A673 (cell line): ENCODE measurements at regions not wholly inside any gene's neighbourhood (a gene's known extent, or its start where the extent isn't known, plus 50 kb on each side); places are given as distances from the start of the nearest gene placed in this dataset.

Source experiments
- BruUV-seq: library from RNA; stranded (reverse); fragments of 400-500 nt; replicated peaks from 2 replicates; lab custom pipeline; 2021; lab: Mats Ljungman, UMichigan
- CTCF ChIA-PET: fragments of 300-600 bp; sonication (Branson Sonifier 250); formaldehyde crosslinking; loops from one replicate; lab custom pipeline; 2022; ENCODE audit warnings: antibody characterized with exemption; lab: Charles Lee
- POLR2A ChIA-PET: fragments of 300-600 bp; sonication (Branson Sonifier 250); formaldehyde crosslinking; loops from one replicate; lab custom pipeline; 2022; ENCODE audit warnings: antibody characterized with exemption; ENCODE audit not compliant: low non-redundant PET; lab: Charles Lee
- DNase-seq: peaks from one replicate; pipeline ENCODE4 v3.0.0-alpha.2; 2015; ENCODE audit warnings: low spot score
- H3K27ac ChIP-seq: fragments of 200-600 bp; sonication (generic); 2 replicates; pipeline ENCODE4 v1.5.1; 2016; ENCODE audit warnings: mixed run types, low read depth, mild to moderate bottlenecking, mixed read lengths, antibody characterized with exemption, low read length; ENCODE audit not compliant: poor library complexity, severe bottlenecking
- H3K27me3 ChIP-seq: fragments of 200-600 bp; sonication (generic); replicated peaks from 2 replicates; pipeline ENCODE4 v1.6.1; 2017; ENCODE audit warnings: mixed run types, low read depth, mild to moderate bottlenecking, mixed read lengths, antibody characterized with exemption, low read length; ENCODE audit not compliant: insufficient read depth, poor library complexity
- H3K36me3 ChIP-seq: fragments of 200-600 bp; sonication (generic); 2 replicates; pipeline ENCODE4 v1.6.1; 2016; ENCODE audit warnings: mixed run types, mild to moderate bottlenecking, mixed read lengths, antibody characterized with exemption, low read length; ENCODE audit not compliant: insufficient read depth, poor library complexity, severe bottlenecking
- H3K4me1 ChIP-seq: fragments of 200-600 bp; sonication (generic); 2 replicates; pipeline ENCODE4 v1.6.1; 2017; ENCODE audit warnings: mixed run types, mild to moderate bottlenecking, mixed read lengths, antibody characterized with exemption, low read length; ENCODE audit not compliant: insufficient read depth, poor library complexity, severe bottlenecking
- H3K4me3 ChIP-seq: fragments of 200-600 bp; sonication (generic); 2 replicates; pipeline ENCODE4 v1.5.1; 2016; ENCODE audit warnings: low read depth, mixed run types, mild to moderate bottlenecking, mixed read lengths, low read length; ENCODE audit not compliant: poor library complexity, severe bottlenecking
- H3K9me3 ChIP-seq: fragments of 200-600 bp; sonication (generic); 2 replicates; pipeline ENCODE4 v1.6.1; 2016; ENCODE audit warnings: mixed run types, low read depth, mild to moderate bottlenecking, mixed read lengths, antibody characterized with exemption, low read length; ENCODE audit not compliant: poor library complexity, severe bottlenecking
- EZH2 ChIP-seq: fragments of 200-600 bp; sonication (generic); IDR thresholded peaks from 2 replicates; pipeline ENCODE4 v1.6.1; 2017; ENCODE audit warnings: borderline replicate concordance, low read depth, mild to moderate bottlenecking, mixed read lengths, antibody characterized with exemption, low read length; ENCODE audit not compliant: poor library complexity, severe bottlenecking
- intact Hi-C: fragments of 100-400 bp; cut with micrococcal nuclease; formaldehyde crosslinking; loops from one replicate; pipeline ENCODE4 v1.10.0; 2022; ENCODE audit not compliant: unreplicated experiment
- TF ChIP-seq, protein P1 (sequence below): fragments of 300-800, 200-600 bp; sonication (generic); conservative IDR thresholded peaks from 2 replicates; pipeline ENCODE4 v1.5.1; 2017; ENCODE audit warnings: low read depth, mild to moderate bottlenecking, antibody characterized with exemption, low read length, moderate library complexity, mixed read lengths

GRCh38 chr11:113553235-113553634 is 78.0 kb upstream of the DRD2 start:
- Histone ChIP-seq H3K4me1 (no peaks in the 10 kb centered on the region), H3K27me3 (no peaks in the 10 kb centered on the region), H3K4me3 (no peak overlapping the region), H3K36me3 (no peaks in the 10 kb centered on the region), H3K27ac (no peak overlapping the region), H3K9me3 (no peaks in the 10 kb centered on the region)
- CTCF ChIA-PET, result interaction anchor here (0.7 kb wide), 1 partner anchor 243 kb away, joined by 4 read pairs; no protein-coding TSS in a partner anchor
- peak; percentile 85 for DNase-seq
- no TSS peak for BruUV-seq
- intact Hi-C loops, result loop anchor here (5.0 to 10.0 kb wide), 3 partner anchors 182 to 244 kb away; partner anchors contain the start of genes CLDN25 and ZW10
- POLR2A ChIA-PET, result no interaction called here
- TF ChIP-seq, protein P1, sequence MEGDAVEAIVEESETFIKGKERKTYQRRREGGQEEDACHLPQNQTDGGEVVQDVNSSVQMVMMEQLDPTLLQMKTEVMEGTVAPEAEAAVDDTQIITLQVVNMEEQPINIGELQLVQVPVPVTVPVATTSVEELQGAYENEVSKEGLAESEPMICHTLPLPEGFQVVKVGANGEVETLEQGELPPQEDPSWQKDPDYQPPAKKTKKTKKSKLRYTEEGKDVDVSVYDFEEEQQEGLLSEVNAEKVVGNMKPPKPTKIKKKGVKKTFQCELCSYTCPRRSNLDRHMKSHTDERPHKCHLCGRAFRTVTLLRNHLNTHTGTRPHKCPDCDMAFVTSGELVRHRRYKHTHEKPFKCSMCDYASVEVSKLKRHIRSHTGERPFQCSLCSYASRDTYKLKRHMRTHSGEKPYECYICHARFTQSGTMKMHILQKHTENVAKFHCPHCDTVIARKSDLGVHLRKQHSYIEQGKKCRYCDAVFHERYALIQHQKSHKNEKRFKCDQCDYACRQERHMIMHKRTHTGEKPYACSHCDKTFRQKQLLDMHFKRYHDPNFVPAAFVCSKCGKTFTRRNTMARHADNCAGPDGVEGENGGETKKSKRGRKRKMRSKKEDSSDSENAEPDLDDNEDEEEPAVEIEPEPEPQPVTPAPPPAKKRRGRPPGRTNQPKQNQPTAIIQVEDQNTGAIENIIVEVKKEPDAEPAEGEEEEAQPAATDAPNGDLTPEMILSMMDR, result no peak
- no peak for TF ChIP-seq EZH2

DNA sequence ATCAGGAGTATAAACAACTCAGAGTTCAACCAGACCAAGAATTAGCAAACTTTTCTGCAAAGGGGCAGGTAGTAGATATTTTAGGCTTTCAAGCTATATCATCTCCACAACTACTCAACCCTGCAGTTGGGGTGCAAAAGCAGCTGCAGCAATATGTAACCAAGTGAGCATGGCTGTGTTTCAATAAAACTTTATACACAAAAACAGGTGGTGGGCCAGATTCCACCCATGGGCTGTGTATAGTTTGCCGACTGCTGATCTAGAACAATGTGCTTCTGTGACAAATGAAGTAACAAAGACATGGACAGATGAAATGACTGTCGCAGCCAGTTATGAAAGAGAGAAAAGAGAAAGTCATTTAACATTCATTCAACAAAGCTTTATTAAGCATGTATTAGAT is 77.1 kb upstream of the DRD2 start:
- CTCF ChIA-PET, result no interaction called here
- Histone ChIP-seq H3K36me3 (no peaks in the 10 kb centered on the region), H3K4me3 (no peak overlapping the region), H3K4me1 (no peaks in the 10 kb centered on the region), H3K27ac (no peak overlapping the region), H3K27me3 (no peaks in the 10 kb centered on the region), H3K9me3 (no peaks in the 10 kb centered on the region)
- no peak for DNase-seq
- TF ChIP-seq EZH2, result no peak
- TF ChIP-seq, protein P1, result no peak
- intact Hi-C loops, result loop anchor here (5.0 to 10.0 kb wide), 3 partner anchors 183 to 245 kb away; partner anchors contain the start of genes CLDN25 and ZW10
- POLR2A ChIA-PET, result interaction anchor here (0.6 kb wide), 1 partner anchor 1218 kb away, joined by 3 read pairs; no protein-coding TSS in a partner anchor
- no TSS peak for BruUV-seq

GRCh38 chr11:113551645-113552044 is 76.4 kb upstream of the DRD2 start:
- no peak for DNase-seq
- intact Hi-C loops, result loop anchor here (5.0 to 10.0 kb wide), 3 partner anchors 183 to 246 kb away; partner anchors contain the start of genes CLDN25 and ZW10
- TF ChIP-seq, protein P1, result no peak
- TF ChIP-seq EZH2, result no peak
- no peaks in the 10 kb centered on the region for H3K9me3 ChIP-seq
- BruUV-seq, result no TSS peak
- CTCF ChIA-PET, result no interaction called here
- no peak overlapping the region for H3K27ac ChIP-seq
- H3K4me1 ChIP-seq, result no peaks in the 10 kb centered on the region
- no peaks in the 10 kb centered on the region for H3K36me3 ChIP-seq
- H3K4me3 ChIP-seq, result no peak overlapping the region
- peaks cover 3% of the 10 kb centered on the region for H3K27me3 ChIP-seq
- POLR2A ChIA-PET, result no interaction called here
